Esophagus muscularis mucosa (tissue), 4 donors: ENCODE measurements at regions not wholly inside any gene's neighbourhood (a gene's known extent, or its start where the extent isn't known, plus 50 kb on each side); places are given as distances from the start of the nearest gene placed in this dataset.

Experiments used
- DNase-seq: peaks from one replicate; pipeline ENCODE4 v3.0.0-alpha.2; 2017; ENCODE audit errors: extremely low spot score
- H3K27ac ChIP-seq, 4 donors: fragments of 200-600 bp; sonication (generic); replicated peaks in 1 of 4; 1 replicate in 3 of 4; 2 replicates in 1 of 4; pipeline ENCODE4 v1.5.1; 2016 to 2019; ENCODE audit warnings: mild to moderate bottlenecking in 1 of 4
- H3K27me3 ChIP-seq, 4 donors: fragments of 200-600 bp; sonication (generic); one replicate each; pipeline versions ENCODE4 v1.5.1 to v1.6.0; 2016 to 2019
- H3K36me3 ChIP-seq, 4 donors: fragments of 200-600 bp; sonication (generic); one replicate each; pipeline ENCODE4 v1.5.1; 2016 to 2019
- H3K4me1 ChIP-seq, 4 donors: fragments of 200-600 bp; sonication (generic); one replicate each; pipeline ENCODE4 v1.5.1; 2016 to 2019
- H3K4me3 ChIP-seq, 4 donors: fragments of 200-600 bp; sonication (generic); 1 replicate in 2 of 4; 2 replicates in 2 of 4; pipeline ENCODE4 v1.5.1; 2016 to 2019; ENCODE audit warnings: mild to moderate bottlenecking in 4 of 4, moderate library complexity in 1 of 4
- H3K9me3 ChIP-seq, 4 donors: fragments of 200-600 bp; sonication (generic); 1 replicate in 3 of 4; 2 replicates in 1 of 4; pipeline ENCODE4 v1.5.1; 2016 to 2019
- CTCF ChIP-seq, 3 experiments: fragments of 200-600 bp in 2 of 3; fragments of 450-650 bp in 1 of 3; sonication (generic) in 2 of 3; IDR thresholded peaks; one replicate each; pipeline ENCODE4 v1.5.1; 2017 to 2019; ENCODE audit warnings: antibody characterized with exemption in 3 of 3, mild to moderate bottlenecking in 2 of 3, moderate library complexity in 1 of 3
- EP300 ChIP-seq: sonication (generic); formaldehyde crosslinking; IDR thresholded peaks from one replicate; pipeline ENCODE4 v1.6.1; 2017; ENCODE audit warnings: antibody characterized with exemption
- POLR2A ChIP-seq: fragments of 450-650 bp; IDR thresholded peaks from one replicate; pipeline ENCODE4 v1.6.1; 2017; ENCODE audit warnings: antibody characterized with exemption, moderate library complexity, mild to moderate bottlenecking, low read depth
- POLR2AphosphoS5 ChIP-seq, 2 donors: sonication (generic); formaldehyde crosslinking; IDR thresholded peaks; one replicate each; pipeline ENCODE4 v1.6.1; 2017; ENCODE audit warnings: antibody characterized with exemption in 2 of 2
- WGBS: methylation state at CpG from one replicate; pipeline ENCODE4 v1.1.5; 2018; 5-methylcytosine and 5-hydroxymethylcytosine counted together
- intact Hi-C: fragments of 100-400 bp; cut with DNase I; formaldehyde crosslinking; loops from one replicate; pipeline ENCODE4 v1.15.1; 2023

GRCh38 chr1:60872426-60873054, 209.8 kb upstream of the NFIA start:
- H3K27me3 ChIP-seq = peaks cover 0 to 6% (median 1%) of the 10 kb centered on the region in 4 donors
- H3K9me3 ChIP-seq = no peaks in the 10 kb centered on the region
- no peak for DNase-seq
- intact Hi-C loops = no loop called here
- no peak overlapping the region for H3K27ac ChIP-seq
- no peaks in the 10 kb centered on the region for H3K36me3 ChIP-seq
- 91% methylated on average over 8 of the region's 8 CpGs for WGBS
- H3K4me3 ChIP-seq = no peak overlapping the region
- H3K4me1 ChIP-seq = no peaks in the 10 kb centered on the region
- TF ChIP-seq CTCF (IDR thresholded peaks at IDR 0.05) (no peak), POLR2AphosphoS5 (IDR thresholded peaks at IDR 0.05) (no peak), EP300 (no peak), POLR2A (no peak)

- H3K27ac ChIP-seq = no peak overlapping the region
- TF ChIP-seq EP300 (no peak), POLR2A (no peak)
- H3K4me3 ChIP-seq = no peak overlapping the region
- DNase-seq = no peak
- intact Hi-C loops = no loop called here
- 88% methylated on average over 5 of the region's 5 CpGs for WGBS
- H3K36me3 ChIP-seq = no peaks in the 10 kb centered on the region
- H3K9me3 ChIP-seq = no peaks in the 10 kb centered on the region
- peaks cover 0 to 12% (median 3%) of the 10 kb centered on the region in 4 donors for H3K27me3 ChIP-seq
- H3K4me1 ChIP-seq = no peaks in the 10 kb centered on the region
These were observed 212.0 kb upstream of the NFIA start for GRCh38 chr1:60870269-60870865.

- TF ChIP-seq POLR2A = no peak
- TF ChIP-seq POLR2AphosphoS5 (IDR thresholded peaks at IDR 0.05) = no peak
- no peak for TF ChIP-seq CTCF (IDR thresholded peaks at IDR 0.05)
- no peak for TF ChIP-seq EP300
- Histone ChIP-seq H3K27ac (no peak overlapping the region), H3K9me3 (no peaks in the 10 kb centered on the region), H3K27me3 (peaks cover 0 to 12% (median 3%) of the 10 kb centered on the region in 4 donors), H3K4me3 (no peak overlapping the region), H3K4me1 (no peaks in the 10 kb centered on the region), H3K36me3 (no peaks in the 10 kb centered on the region)
- DNase-seq = no peak
- intact Hi-C loops = no loop called here
- 93% methylated on average over 2 of the region's 2 CpGs for WGBS
These were observed 213.3 kb upstream of the NFIA start for GRCh38 chr1:60868901-60869663.

GRCh38 chr1:60867782-60868181, 214.6 kb upstream of the NFIA start:
- Histone ChIP-seq H3K4me1 (no peaks in the 10 kb centered on the region), H3K9me3 (no peaks in the 10 kb centered on the region), H3K27ac (no peak overlapping the region), H3K27me3 (peaks cover 0 to 12% (median 3%) of the 10 kb centered on the region in 4 donors), H3K4me3 (no peak overlapping the region), H3K36me3 (no peaks in the 10 kb centered on the region)
- TF ChIP-seq POLR2AphosphoS5 (IDR thresholded peaks at IDR 0.05) = no peak
- no peak for TF ChIP-seq CTCF (IDR thresholded peaks at IDR 0.05)
- TF ChIP-seq EP300 = no peak
- no peak for TF ChIP-seq POLR2A
- 85% methylated on average over 12 of the region's 12 CpGs for WGBS
- intact Hi-C loops = no loop called here
- DNase-seq = no peak

GRCh38 chr1:60866917-60867531, 215.3 kb upstream of the NFIA start:
- WGBS = 50% methylated on average over 3 of the region's 3 CpGs
- Histone ChIP-seq H3K27me3 (peaks cover 0 to 12% (median 3%) of the 10 kb centered on the region in 4 donors), H3K4me3 (no peak overlapping the region), H3K27ac (no peak overlapping the region), H3K9me3 (no peaks in the 10 kb centered on the region), H3K4me1 (no peaks in the 10 kb centered on the region), H3K36me3 (no peaks in the 10 kb centered on the region)
- intact Hi-C loops = no loop called here
- no peak for DNase-seq
- TF ChIP-seq EP300 = no peak
- TF ChIP-seq POLR2AphosphoS5 (IDR thresholded peaks at IDR 0.05) = no peak
- no peak for TF ChIP-seq CTCF (IDR thresholded peaks at IDR 0.05)
- no peak for TF ChIP-seq POLR2A
